ENCODE measurements at regions not wholly inside any gene's neighbourhood (a gene's known extent, or its start where the extent isn't known, plus 50 kb on each side); places are given as distances from the start of the nearest gene placed in this dataset.
"Not testable (repeated sequence)": the region's sequence is repeated elsewhere in the genome, so short reads cannot be mapped to it uniquely, and the experiment has no call there.

DNA sequence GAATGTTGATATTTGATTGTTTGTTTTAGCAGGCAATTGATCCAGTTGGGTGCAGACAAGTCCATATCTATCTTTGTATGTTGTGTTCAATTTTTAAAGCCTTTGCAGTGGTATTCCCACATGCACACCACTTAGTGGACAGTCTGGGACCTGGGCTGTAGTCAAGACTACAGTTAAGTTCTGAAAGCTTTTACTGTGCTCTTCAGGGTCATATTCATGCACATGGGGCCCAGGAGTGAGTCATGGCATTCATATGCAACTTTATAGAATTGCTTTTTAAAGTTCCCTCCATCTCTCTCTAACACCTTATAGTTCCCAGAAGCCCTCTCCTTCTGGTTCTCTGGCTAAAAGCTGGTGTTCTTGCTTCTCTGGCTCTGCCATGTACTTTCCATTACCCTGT is 228.2 kb upstream of the CCNH start:
- DNase-seq (ENCODE audit: low spot score) = no peak

DNA sequence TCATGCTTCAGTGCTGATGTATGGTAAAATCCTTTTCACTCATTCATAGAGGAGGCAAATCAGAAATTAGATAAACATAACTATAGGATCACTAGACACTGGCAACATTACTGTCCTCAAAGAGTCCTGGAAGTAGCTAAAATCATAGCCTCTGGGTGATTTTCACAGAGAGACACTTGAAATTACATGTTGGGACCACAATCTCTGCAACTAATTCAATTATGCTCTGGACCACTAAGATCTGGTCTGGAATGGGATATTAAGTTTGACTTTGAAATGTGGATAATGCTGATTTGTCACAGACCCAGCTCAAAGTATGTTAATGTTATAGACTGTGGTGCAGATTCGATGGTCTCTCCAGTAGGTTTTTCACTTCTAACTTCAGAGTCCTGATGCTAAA is 214.6 kb upstream of the CCNH start:
- DNase-seq (ENCODE audit: low spot score) = no peak

DNA sequence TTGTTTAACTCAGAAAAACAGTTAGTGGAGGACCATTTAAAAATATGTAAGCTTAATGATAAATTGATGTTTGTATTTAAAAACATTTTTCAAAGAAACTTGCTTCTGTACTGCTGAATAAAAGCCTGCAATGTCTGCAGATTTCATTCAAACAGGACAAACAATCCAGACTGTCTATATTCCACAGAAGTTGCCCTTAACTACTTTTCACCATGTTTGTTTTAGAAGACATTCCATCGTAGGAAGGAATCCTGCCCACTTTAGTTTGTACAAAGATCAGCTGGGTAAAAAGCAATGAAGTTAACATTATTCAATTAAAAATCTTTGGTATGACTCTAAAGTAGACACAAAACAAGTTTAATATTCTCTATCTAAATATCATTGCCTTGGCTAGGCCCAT is 195.7 kb upstream of the CCNH start:
- no peak for DNase-seq (ENCODE audit: low spot score)

DNA sequence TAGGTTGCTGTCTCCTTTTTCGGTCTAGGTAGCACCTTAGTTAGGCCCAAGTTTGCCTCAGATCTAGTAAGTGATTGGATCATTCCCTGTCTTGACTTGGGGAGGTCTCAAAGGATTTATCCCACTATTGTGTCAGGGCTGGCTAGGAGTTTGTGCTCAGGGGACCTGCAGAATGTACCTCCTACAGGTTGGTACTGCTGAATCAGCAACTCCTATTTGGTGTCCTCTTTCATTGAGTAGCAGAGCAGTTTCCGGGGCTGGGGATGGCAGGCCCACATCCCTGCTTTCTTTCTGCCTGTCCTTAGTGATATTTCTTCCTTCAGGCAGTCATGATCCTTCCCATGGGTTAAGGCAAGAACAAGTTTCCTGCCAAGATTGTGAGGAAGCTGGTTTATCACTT is 192.9 kb upstream of the CCNH start:
- DNase-seq (ENCODE audit: low spot score) = no peak

DNA sequence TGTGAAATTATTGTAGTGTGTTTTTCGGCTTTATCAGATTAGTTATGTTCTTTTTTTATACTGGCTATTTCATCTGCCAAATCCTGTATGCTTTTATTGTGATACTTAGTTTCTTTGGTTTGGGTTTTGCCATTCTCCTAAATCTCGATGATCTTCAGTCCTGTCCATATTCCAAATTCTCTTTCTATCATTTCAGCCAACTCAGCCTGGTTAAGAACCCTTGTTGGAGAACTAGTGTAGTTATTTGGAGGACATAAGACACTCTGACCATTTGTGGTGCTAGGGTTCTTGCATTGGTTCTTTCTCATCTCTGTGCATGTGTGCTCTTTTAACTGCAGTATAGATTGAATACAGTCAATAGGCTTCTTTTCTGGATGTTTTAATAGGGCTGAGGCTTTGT is 187.0 kb upstream of the CCNH start:
- DNase-seq (ENCODE audit: low spot score) = no peak

DNA sequence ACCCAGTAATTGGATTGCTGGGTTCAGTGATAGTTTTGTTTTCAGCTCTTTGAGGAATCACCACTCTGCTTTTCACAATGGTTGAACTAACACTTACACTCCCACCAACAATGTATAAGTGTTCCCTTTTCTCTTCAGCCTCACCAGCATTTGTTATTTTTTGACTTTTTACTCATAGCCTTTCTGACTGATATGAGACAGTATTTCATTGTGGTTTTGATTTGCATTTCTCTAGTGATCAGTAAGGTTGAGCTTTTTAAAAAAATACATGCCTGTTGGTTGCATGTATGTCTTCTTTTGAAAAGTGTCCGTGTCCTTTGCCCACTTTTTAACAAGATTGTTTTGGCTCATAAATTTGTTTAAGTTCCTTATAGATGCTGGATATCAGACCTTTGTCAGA is 185.7 kb upstream of the CCNH start:
- DNase-seq (ENCODE audit: low spot score) = no peak

DNA sequence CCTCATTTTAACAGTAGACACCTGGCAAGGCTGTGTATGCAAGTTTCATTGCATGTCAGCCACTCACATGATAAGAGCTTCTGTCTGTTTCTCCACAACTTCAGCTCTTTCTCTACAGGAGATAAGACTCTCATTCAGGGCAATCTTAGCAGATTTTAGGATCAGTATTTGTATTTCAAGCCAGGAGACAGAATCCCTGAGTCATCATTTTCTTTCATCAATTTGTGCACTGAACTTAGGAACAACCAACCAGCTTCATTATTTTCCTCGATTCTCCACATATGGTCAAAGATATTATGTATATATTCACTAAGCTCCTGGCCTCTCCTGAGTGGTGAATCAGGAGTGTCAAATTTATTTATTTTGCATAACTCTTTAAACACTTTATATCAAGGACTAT is 181.8 kb upstream of the CCNH start:
- no peak for DNase-seq (ENCODE audit: low spot score)

DNA sequence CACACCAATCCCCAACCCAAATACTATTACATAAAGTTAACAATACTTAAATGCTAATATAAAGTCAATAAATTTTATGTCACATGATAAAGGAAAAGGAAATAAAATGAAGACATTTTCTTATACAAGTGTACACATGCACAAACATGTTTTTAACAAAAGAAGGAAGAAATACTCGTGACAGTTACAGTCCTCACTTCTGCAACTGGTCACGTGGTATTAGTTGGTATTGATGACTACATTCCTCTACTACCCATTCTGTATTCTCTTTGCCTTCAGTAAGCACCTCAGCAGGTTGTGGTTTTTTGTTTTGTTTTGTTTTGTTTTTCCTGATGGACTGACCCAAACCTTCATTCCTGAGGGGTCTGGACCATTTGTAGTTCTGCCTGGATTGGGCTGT is 176.9 kb upstream of the CCNH start:
- DNase-seq (ENCODE audit: low spot score) = no peak

DNA sequence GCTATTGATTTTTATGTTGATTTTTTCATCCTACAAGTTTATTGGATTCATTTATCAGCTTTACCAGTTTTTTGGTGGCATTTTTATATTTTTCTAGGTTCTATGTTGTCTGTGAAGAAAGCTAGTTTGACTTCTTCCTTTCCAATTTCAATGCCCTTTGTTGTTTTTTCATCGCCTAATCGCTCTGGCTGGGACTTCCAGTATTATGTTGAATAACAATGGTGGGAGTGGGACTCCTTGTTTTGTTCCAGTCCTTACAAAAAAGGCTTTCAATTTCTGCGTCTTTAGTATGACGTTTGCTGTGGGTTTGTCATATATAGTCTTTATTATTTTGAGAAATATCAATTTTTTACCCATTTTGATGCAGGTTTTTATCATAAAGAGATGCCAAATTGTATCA is 175.6 kb upstream of the CCNH start:
- DNase-seq (ENCODE audit: low spot score) = no peak

DNA sequence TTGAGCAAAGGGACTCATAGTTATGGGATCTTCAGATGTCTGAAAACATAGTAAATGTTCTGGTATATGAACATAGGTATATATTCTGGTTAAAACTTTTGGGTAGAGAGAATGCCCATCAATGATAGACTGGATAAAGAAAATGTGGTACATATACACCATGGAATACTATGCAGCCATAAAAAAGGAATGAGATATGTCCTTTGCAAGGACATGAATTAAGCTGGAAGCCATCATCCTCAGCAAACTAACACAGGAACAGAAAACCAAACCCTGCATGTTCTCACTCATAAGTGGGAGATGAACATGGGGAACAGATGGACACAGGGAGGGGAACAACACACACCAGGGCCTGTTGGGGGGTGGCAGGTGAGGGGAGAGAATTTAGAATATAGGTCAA is 171.0 kb upstream of the CCNH start:
- DNase-seq (ENCODE audit: low spot score) = not testable (repeated sequence)

DNA sequence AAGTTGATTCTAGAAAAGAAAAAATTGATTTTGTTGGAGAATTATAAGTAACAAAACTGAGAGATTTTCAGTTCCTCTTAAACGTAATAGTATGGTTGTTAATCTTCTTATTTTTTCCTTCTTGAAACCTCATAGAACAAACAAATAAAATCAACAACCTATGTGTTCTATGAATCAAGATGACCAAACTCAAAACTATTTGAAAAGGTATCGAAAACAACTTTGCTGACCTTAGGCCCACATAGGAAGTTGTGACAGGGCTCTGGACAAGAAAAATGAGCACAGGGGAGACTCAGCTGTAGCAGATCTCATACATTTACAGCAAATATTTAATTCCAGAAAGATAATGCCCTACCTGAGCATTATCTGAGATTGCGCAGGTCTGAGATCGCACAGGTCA is 169.4 kb upstream of the CCNH start:
- DNase-seq (ENCODE audit: low spot score) = no peak

DNA sequence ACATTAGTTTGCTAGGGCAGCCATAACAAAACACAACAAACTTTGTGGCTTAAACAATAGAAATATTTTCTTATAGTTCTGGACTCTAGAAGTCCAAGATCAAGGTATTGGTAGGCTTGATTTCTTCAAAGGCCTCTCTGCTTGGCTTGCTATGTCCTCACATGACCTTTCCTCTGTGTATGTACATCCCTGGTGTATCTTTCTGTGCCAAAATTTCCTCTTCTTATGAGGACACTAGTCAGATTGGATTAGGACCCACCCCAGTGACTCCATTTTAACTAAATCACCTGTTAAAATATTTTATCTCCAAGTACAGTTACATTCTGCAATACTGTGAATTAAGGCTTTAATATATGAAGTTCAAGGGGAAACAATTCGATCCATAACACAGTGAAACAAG is 168.9 kb upstream of the CCNH start:
- DNase-seq (ENCODE audit: low spot score) = peak; percentile 79

DNA sequence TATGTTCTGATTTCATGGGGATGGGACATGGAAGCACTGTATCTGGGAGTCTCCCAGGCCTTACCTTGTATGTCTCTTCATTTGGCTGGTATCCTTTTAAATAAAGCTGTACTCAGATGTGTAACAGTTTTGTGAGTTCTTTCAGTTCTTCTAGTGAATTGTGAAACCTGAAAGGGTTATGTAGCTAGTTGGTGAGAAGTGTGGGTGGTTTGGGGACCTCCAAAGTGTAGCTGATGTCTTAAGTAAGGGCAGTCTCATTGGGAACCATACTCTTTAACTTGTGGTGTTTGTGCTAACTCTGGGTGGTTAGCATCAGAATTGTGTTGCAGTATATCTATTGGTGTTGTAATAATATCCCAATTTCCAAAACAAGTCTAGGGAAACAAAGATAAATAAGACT is 166.9 kb upstream of the CCNH start:
- no peak for DNase-seq (ENCODE audit: low spot score)

DNA sequence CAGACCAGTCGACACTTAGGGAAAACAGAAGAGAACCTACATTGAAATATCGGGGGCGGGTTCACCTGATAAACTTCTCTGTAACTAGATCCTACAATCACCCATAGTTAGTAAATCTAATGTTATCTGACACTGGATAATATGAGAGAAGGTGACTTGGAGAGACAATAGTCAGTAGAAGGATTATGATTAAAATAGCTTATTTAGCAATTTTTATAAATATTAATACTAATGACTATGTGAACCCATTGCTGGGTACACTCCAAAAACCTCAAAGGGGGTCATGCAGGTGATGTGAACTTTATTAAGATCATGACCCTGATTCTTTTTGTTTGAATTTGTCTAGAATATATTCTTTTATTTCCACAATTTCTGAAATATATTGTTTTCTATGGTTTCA is 164.1 kb upstream of the CCNH start:
- DNase-seq (ENCODE audit: low spot score) = no peak

DNA sequence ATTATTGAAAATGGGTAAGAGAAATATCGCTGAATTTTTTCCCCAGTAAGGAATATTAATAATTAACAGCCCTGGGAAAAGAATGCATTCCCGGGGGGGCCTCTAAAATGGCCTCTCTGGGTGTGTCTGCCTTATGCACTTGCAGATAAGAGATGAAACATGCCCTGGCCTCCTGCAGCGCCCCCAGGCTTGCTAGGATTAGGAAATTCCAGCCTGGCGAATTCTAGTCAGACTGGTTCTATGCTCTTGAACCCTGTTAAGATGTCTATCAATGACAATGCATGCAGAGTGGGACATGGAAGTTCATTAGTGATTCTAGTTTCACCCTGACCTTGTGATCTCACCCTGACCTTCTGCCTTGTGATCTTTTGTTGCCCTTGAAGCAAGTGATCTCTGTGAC is 163.6 kb upstream of the CCNH start:
- DNase-seq (ENCODE audit: low spot score) = not testable (repeated sequence)

DNA sequence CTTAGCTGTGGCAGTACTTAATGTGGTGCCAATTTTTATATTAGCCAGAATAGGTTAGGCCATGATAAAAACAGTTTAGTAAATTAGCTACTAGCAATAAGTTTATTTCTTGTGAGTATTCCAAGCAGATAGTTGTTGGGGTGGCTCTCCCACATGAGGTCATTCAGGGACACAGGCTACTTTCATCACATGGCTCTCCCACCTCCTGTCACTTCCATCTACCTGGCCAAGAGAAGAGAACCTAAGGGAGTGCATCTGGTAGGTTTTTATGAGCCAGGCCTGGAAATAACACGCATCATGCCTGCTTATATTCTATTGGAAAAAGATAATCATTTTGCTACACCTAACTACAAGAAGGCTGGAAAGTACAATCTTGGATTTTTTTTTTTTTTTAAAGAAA is 161.4 kb upstream of the CCNH start:
- DNase-seq (ENCODE audit: low spot score) = peak; percentile 97

DNA sequence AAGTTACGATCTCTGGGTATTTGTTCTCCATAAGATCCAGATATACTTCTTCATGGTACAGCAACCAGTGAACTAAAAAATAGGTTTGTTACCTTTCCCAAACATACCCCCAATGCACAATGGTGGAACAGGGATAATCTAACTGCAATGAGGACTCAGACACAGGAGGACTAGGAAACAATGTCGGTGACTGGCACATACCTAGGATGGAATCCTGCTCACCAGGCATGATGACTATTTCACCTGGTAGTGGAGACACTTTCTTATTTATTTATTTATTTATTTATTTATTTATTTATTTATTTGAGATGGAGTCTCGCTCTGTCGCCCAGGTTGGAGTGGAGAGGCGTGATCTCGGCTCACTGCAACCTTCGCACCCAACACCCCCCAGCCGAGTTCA is 159.9 kb upstream of the CCNH start:
- DNase-seq (ENCODE audit: low spot score) = no peak

DNA sequence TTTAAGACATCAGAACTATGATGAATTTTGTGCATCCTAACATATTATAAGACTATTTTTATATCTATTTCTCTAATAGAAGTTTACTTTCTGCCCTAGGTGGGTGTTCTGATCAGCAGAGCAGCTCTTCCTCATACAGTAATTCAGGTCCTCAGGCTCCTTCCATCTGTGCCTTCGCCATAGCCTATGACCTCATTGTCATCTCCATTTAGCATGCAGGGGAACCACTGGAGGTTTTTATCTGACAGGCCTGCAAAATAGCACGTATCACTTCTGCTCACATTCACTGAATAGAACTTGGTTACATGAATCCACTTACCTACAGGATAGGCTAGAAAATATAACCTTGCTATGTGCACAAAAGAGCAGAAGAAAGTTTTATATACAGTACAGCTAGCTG is 159.4 kb upstream of the CCNH start:
- peak; percentile 14 for DNase-seq (ENCODE audit: low spot score)

DNA sequence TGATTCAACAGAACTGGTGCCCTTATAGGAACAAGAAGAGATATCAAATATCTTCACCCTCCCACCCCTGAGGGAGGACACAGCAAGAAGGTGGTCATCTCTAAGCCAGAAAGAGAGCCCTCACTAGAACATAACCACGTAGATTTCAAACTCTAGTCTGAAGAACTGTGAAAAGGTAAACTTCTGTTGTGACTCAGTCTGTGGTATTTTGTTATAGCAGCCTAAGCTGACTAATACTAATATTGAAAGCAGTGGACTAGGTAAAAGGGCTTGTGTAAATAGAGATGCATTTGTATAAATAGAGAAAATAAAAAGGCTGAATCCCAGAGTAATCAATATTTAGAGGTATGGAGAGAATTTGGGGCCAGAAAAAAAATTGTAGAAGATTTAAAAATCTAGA is 157.6 kb upstream of the CCNH start:
- DNase-seq (ENCODE audit: low spot score) = no peak

DNA sequence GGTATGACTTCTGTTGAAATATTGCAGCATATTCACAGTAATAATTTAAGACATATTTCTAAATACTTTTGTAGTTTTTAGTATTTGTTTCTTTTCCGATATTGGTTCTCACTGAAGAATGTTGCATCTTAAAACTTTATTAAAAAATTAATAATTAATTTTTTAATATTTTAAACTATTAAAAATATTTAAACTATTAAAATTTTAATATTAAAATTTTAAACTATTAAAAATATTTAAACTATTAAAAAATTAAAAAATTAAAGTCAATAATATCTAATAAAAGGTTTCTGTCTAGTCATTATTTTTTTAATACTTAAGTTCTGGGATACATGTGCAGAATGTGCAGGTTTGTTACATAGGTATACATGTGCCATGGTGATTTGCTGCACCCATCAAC is 149.3 kb upstream of the CCNH start:
- no peak for DNase-seq (ENCODE audit: low spot score)

DNA sequence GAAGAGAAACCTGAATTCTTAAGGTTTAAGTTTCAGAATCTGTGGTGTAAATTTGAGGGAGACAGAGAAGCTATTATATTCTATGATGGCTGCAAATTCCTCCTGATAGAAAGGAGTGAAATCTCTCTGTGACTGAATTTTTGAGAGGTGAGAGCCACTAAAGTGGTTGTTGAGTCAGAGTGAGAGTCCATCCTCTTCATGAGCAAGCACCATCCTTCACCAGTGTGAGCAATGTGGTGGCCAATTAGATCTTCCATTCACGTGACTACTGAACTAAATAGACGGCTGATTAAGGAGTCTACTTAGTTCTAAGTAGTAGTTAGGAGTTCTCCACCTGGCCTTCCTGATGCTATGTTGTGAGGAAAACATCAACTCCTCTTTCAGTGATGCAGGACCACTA is 147.8 kb upstream of the CCNH start:
- DNase-seq (ENCODE audit: low spot score) = no peak

DNA sequence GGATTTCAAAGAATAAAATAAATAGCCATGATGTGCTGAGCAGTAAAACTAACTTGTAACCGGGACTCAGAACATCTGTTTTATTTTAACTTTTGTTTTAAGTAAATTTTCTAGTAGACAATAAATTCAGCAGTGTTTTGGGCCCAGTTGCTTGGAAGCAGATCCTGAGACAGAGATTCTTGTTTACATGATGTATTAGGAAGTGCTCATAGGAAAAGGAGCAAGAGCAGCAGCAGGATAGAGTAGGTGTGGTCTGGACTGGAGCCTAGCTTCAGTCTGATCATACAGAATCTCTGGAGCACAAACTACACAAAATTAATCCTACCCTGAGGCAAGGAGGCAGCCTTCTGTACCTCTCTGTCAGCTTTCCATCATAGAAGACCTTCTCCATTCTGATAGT is 139.2 kb upstream of the CCNH start:
- no peak for DNase-seq (ENCODE audit: low spot score)

DNA sequence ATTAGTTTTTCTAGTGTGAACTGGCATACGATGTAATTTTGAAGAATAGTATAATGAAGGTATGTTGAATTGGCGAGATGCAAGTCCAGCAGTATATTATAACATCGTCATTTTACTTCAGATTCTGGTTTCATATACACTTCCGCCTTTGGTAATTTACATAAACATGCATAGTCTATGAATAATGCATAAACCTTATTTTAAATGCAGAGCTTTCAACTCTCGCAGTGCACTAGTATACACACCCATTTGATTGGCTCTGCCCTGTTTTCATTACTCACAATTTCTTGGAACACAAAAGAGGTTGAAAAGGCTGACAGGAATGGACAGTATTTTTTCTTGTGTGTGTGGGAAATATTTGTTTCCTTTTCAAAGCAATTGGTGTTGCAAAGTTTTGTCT is 128.9 kb upstream of the CCNH start:
- no peak for DNase-seq (ENCODE audit: low spot score)

DNA sequence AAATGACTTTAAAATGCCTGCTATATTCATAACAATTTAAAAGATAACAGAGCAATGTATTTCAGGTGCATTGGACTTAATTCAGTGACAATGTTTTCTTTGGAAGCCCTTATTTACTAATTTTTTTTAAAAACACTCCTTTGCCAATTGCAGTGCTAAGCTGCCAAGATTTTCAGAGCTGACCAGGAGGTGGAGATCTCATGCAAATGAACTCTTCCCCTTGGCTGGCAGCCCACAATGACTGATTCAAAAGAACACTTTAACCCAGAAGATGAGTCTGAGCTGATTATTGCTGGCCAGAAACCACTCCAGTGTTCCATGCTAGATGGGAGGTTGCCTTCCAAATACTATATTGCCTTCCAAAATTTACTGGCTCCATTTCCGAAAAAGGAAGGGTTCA is 128.3 kb upstream of the CCNH start:
- peak; percentile 98 for DNase-seq (ENCODE audit: low spot score)

DNA sequence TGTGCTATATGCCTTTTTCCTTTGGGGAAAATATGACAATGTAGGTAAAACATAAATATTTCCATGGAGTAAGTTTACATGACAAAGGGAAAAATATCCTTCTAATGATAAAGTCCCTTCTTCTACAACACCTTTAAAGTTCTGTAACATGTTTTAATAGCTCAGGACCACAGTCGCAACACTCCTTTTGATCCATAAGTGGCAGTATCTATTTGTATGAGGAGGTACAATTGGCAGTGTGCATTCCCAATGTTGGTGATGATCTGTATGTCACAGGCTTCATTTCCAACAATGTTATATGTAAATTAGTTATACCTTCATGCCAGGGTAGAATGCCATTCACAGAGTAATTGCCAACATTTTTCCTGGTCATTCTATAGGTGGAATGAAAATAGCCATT is 127.1 kb upstream of the CCNH start:
- no peak for DNase-seq (ENCODE audit: low spot score)

DNA sequence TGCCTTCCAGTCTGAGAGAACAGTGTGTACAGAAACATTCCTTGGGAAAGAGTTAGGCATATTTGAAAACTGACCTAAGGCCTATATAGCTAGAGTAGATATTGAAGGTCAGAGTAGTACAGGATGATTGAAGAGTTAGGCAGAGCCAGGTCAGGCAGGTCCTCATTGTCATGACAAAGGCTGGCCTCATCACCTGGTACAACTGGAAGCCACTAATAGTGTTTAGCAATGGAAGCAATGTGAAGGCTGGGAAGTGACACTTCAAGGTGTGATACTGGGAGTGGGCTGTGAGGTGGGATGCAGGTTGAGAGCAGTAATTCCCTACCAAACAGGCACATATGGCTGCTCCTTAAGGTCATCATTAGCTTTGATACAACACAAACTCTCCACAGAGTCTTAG is 123.6 kb upstream of the CCNH start:
- no peak for DNase-seq (ENCODE audit: low spot score)

All from cerebellar cortex (tissue), 1 donor.